ENCODE measurements at regions not wholly inside any gene's neighbourhood (a gene's known extent, or its start where the extent isn't known, plus 50 kb on each side); places are given as distances from the start of the nearest gene placed in this dataset.

- DNase-seq (no peak), ATAC-seq (no peak)
- H3K36me3 ChIP-seq, result no peaks in the 10 kb centered on the region
- no peaks in the 10 kb centered on the region for H3K9me3 ChIP-seq
- H3K4me3 ChIP-seq, result no peak overlapping the region
- H3K27ac ChIP-seq, result no peak overlapping the region
- intact Hi-C loops (cut with DNase I), result no loop called here
- H3K4me1 ChIP-seq, result no peaks in the 10 kb centered on the region
- no peaks in the 10 kb centered on the region for H3K27me3 ChIP-seq
- TF ChIP-seq, protein P1, sequence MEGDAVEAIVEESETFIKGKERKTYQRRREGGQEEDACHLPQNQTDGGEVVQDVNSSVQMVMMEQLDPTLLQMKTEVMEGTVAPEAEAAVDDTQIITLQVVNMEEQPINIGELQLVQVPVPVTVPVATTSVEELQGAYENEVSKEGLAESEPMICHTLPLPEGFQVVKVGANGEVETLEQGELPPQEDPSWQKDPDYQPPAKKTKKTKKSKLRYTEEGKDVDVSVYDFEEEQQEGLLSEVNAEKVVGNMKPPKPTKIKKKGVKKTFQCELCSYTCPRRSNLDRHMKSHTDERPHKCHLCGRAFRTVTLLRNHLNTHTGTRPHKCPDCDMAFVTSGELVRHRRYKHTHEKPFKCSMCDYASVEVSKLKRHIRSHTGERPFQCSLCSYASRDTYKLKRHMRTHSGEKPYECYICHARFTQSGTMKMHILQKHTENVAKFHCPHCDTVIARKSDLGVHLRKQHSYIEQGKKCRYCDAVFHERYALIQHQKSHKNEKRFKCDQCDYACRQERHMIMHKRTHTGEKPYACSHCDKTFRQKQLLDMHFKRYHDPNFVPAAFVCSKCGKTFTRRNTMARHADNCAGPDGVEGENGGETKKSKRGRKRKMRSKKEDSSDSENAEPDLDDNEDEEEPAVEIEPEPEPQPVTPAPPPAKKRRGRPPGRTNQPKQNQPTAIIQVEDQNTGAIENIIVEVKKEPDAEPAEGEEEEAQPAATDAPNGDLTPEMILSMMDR (IDR thresholded peaks at IDR 0.05), result no peak
These were observed 147.7 kb downstream of the GASK1B start for GRCh38 chr4:158025131-158025530.

DNA sequence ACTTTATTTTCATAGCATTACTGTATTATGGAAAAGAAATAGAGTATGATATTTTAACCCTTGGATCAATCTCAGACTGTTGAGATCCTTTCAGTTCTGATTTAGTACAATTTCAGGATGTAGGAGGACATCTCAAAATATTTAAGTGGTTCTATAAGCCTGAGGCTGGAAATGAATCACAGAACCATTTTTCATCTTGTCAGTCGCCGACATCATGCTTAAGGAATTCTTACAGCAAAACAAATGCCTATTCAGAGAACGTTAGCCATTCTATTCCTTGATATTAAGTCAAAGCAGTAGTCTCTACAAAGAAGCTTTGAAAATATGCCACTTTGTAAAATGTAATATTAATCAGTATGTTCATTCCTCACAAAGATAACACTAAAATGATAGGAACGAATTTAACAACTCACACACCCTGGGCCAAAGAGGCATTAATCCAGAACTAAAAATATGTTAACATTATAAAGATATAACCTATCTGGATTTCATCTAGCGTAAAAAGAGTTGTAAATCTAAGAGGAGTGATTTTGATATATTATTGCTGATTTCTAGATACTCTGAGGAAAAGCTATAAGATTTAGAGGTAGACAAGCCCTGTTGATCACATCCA, 152.0 kb downstream of the GASK1B start:
- no peak for DNase-seq

GRCh38 chr4:158020176-158020575, 152.6 kb downstream of the GASK1B start:
- Histone ChIP-seq H3K27me3 (no peaks in the 10 kb centered on the region), H3K4me1 (no peaks in the 10 kb centered on the region), H3K9me3 (no peaks in the 10 kb centered on the region), H3K36me3 (no peaks in the 10 kb centered on the region), H3K4me3 (no peak overlapping the region), H3K27ac (no peak overlapping the region)
- DNase-seq, result no peak
- TF ChIP-seq, protein P1 (IDR thresholded peaks at IDR 0.05), result no peak
- intact Hi-C loops (cut with DNase I), result no loop called here
- ATAC-seq, result peak; percentile 60

More for the DNA sequence above, 152.0 kb downstream of the GASK1B start:
- H3K27ac ChIP-seq, result no peak overlapping the region
- no peaks in the 10 kb centered on the region for H3K36me3 ChIP-seq
- H3K27me3 ChIP-seq, result no peaks in the 10 kb centered on the region
- intact Hi-C loops (cut with DNase I), result no loop called here
- no peaks in the 10 kb centered on the region for H3K4me1 ChIP-seq
- H3K4me3 ChIP-seq, result no peak overlapping the region
- ATAC-seq, result no peak
- TF ChIP-seq, protein P1 (IDR thresholded peaks at IDR 0.05), result no peak
- no peaks in the 10 kb centered on the region for H3K9me3 ChIP-seq

- TF ChIP-seq, protein P1 (IDR thresholded peaks at IDR 0.05), result no peak
- H3K27me3 ChIP-seq, result no peaks in the 10 kb centered on the region
- ATAC-seq (no peak), DNase-seq (no peak)
- intact Hi-C loops (cut with DNase I), result no loop called here
- H3K36me3 ChIP-seq, result no peaks in the 10 kb centered on the region
- H3K9me3 ChIP-seq, result no peaks in the 10 kb centered on the region
- no peaks in the 10 kb centered on the region for H3K4me1 ChIP-seq
- no peak overlapping the region for H3K27ac ChIP-seq
- no peak overlapping the region for H3K4me3 ChIP-seq
These were observed 154.0 kb downstream of the GASK1B start for GRCh38 chr4:158018831-158019230.

DNA sequence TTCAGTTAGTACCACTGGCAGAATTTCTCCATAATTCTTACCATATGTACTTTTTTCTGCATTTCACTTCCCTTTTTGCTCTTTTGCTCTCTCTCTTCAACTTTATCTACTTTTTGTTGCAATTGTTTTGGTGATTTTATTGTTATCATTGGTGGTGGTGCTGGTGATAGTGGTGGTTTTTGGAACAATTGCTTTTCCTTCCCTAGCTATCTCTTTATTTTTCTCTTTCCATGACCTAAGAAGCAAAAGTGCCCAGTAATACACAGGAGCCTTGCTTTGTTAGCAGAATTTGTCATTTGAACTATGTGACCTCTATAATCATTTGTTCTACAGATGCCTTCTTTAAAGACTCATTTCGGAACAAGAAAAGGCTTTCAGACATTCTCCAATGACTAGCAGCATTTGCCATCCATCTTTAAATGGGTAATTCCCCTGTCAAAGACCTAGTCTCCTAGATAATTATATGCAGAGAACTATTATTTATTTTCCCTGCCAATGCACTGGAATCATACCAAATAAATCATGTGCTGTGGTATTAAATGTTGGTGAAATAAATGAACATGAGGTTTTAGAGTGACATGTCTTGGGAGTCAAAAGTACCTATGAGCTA, 154.5 kb downstream of the GASK1B start:
- DNase-seq (no peak), ATAC-seq (no peak)
- Histone ChIP-seq H3K36me3 (no peaks in the 10 kb centered on the region), H3K4me1 (no peaks in the 10 kb centered on the region), H3K9me3 (no peaks in the 10 kb centered on the region), H3K27me3 (no peaks in the 10 kb centered on the region), H3K4me3 (no peak overlapping the region), H3K27ac (no peak overlapping the region)
- intact Hi-C loops (cut with DNase I), result no loop called here
- TF ChIP-seq, protein P1 (IDR thresholded peaks at IDR 0.05), result no peak
